Parathyroid adenoma (tissue), 2 donors: ENCODE measurements at regions not wholly inside any gene's neighbourhood (a gene's known extent, or its start where the extent isn't known, plus 50 kb on each side); places are given as distances from the start of the nearest gene placed in this dataset.
"Not testable (repeated sequence)": the region's sequence is repeated elsewhere in the genome, so short reads cannot be mapped to it uniquely, and the experiment has no call there.

Experiments
- H2AFZ ChIP-seq: fragments of 300-600 bp; sonication (generic); one replicate; pipeline ENCODE4 v1.7.0; 2017; ENCODE audit warnings: antibody characterized with exemption, mild to moderate bottlenecking
- H3K27ac ChIP-seq: fragments of 300-600 bp; sonication (generic); one replicate; pipeline ENCODE4 v1.7.0; 2017
- H3K27me3 ChIP-seq: fragments of 300-600 bp; sonication (generic); one replicate; pipeline ENCODE4 v1.7.0; 2017; ENCODE audit warnings: low read length; ENCODE audit not compliant: control insufficient read depth, insufficient read depth
- H3K36me3 ChIP-seq: fragments of 300-600 bp; sonication (generic); one replicate; pipeline ENCODE4 v1.7.0; 2017; ENCODE audit warnings: low read length; ENCODE audit not compliant: control insufficient read depth, insufficient read depth
- H3K4me1 ChIP-seq: fragments of 300-600 bp; sonication (generic); one replicate; pipeline ENCODE4 v1.7.0; 2017; ENCODE audit warnings: control low read depth
- H3K4me2 ChIP-seq: fragments of 300-600 bp; sonication (generic); one replicate; pipeline ENCODE4 v1.7.0; 2017; ENCODE audit warnings: low read length
- H3K4me3 ChIP-seq: fragments of 300-600 bp; sonication (generic); one replicate; pipeline ENCODE4 v1.7.0; 2017; ENCODE audit warnings: low read depth, low read length
- H3K79me2 ChIP-seq: fragments of 300-600 bp; sonication (generic); one replicate; pipeline ENCODE4 v1.7.0; 2017; ENCODE audit warnings: control low read depth
- H3K9ac ChIP-seq: fragments of 300-600 bp; sonication (generic); one replicate; pipeline ENCODE4 v1.7.0; 2017; ENCODE audit warnings: mild to moderate bottlenecking
- H3K9me3 ChIP-seq: fragments of 300-600 bp; sonication (generic); one replicate; pipeline ENCODE4 v1.7.0; 2017; ENCODE audit warnings: low read length; ENCODE audit not compliant: control insufficient read depth
- TF ChIP-seq, protein P1 (sequence below): fragments of 300-600 bp; sonication (generic); IDR thresholded peaks from one replicate; pipeline ENCODE4 v1.7.0; 2017; ENCODE audit warnings: antibody characterized with exemption, mild to moderate bottlenecking
- donor health status: primary hyperparathyroidism.

DNA sequence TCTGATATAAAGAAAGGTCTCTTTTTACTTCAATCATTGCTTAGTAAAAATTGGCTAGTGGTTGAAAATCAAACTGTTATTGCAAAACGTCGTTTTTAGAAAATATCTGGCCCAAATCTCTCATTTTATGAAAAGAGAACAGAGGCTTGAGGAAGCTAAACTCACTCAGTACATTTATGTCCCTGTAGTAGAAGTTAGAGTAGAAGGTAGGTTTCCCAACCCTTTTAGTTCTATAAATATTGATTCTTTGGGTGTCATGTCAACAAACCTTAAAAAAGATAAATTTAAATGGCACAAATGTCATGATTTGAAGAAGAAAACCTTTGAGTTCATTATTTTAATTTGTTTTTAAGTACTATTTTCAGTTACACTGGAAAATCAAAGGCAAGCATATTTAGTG lies 722.3 kb upstream of the NECTIN3 start:
- Histone ChIP-seq H3K36me3 (no peaks in the 10 kb centered on the region), H3K27me3 (no peaks in the 10 kb centered on the region), H3K9ac (no peak overlapping the region), H3K4me3 (no peak overlapping the region), H3K4me1 (no peaks in the 10 kb centered on the region), H3K79me2 (no peaks in the 10 kb centered on the region), H2AFZ (no peak overlapping the region), H3K9me3 (no peaks in the 10 kb centered on the region), H3K27ac (no peak overlapping the region), H3K4me2 (no peak overlapping the region)
- TF ChIP-seq, protein P1, sequence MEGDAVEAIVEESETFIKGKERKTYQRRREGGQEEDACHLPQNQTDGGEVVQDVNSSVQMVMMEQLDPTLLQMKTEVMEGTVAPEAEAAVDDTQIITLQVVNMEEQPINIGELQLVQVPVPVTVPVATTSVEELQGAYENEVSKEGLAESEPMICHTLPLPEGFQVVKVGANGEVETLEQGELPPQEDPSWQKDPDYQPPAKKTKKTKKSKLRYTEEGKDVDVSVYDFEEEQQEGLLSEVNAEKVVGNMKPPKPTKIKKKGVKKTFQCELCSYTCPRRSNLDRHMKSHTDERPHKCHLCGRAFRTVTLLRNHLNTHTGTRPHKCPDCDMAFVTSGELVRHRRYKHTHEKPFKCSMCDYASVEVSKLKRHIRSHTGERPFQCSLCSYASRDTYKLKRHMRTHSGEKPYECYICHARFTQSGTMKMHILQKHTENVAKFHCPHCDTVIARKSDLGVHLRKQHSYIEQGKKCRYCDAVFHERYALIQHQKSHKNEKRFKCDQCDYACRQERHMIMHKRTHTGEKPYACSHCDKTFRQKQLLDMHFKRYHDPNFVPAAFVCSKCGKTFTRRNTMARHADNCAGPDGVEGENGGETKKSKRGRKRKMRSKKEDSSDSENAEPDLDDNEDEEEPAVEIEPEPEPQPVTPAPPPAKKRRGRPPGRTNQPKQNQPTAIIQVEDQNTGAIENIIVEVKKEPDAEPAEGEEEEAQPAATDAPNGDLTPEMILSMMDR, result no peak

DNA sequence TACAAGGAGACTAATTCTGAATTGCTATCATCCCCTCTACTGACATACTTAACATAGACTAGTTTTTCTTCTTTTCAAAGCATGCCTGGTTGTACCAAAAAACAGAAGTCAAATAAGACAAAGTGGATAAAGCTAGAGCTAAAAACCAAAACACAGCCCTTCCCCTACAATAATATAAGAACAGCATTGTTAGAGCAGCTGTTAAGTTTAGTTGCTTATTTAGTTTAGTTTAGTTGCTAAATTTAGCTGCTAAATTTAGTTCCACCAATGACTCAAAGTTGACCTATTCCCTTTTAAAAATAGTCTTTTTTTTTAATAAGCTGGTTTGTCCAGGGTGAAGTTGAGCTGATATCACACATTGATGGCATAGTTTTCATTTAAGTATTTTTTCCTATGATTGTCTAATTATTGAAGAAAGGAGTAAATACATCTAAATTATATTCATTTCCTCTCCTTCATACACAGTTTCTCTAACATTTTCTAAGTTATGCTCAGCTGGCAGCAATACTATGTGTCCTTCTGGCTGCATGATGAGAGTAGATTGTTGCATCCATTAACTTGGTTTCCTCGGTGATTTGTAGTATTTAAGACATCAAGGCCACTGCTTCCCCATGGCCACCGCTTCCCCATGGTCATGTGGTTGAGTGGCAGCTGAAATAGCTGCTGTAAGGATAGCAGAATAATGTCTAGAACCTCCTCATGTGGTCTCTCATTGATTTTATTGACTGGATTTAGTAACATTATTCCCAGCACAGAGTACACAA lies 718.6 kb upstream of the NECTIN3 start:
- Histone ChIP-seq H3K9me3 (no peaks in the 10 kb centered on the region), H2AFZ (no peak overlapping the region), H3K4me3 (no peak overlapping the region), H3K27me3 (no peaks in the 10 kb centered on the region), H3K9ac (no peak overlapping the region), H3K4me2 (no peak overlapping the region), H3K4me1 (no peaks in the 10 kb centered on the region), H3K27ac (no peak overlapping the region), H3K79me2 (no peaks in the 10 kb centered on the region), H3K36me3 (no peaks in the 10 kb centered on the region)
- TF ChIP-seq, protein P1, result no peak

DNA sequence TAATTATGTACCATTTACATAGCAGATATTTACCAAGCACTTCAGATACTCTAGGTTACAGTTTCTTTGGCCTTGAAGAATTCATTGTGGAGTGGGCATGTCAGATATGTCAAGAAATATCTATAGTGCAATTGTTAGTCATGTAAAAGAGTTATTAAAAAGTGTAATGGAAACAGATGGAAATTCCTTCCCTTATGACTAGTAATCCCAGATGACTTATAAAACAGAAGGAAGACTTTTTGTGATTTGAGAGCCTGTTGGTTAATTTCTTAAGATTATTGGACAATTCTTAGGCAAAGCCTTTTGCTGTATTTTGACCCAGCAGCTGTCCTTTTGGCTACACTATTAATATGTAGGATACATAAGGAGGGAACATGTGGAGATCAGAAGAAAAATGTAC lies 708.9 kb upstream of the NECTIN3 start:
- H3K9ac ChIP-seq, result no peak overlapping the region
- H3K4me2 ChIP-seq, result no peak overlapping the region
- TF ChIP-seq, protein P1, result no peak
- H3K9me3 ChIP-seq, result no peaks in the 10 kb centered on the region
- H3K27ac ChIP-seq, result no peak overlapping the region
- H3K4me3 ChIP-seq, result no peak overlapping the region
- no peaks in the 10 kb centered on the region for H3K27me3 ChIP-seq
- no peaks in the 10 kb centered on the region for H3K4me1 ChIP-seq
- H3K79me2 ChIP-seq, result no peaks in the 10 kb centered on the region
- H3K36me3 ChIP-seq, result no peaks in the 10 kb centered on the region
- H2AFZ ChIP-seq, result no peak overlapping the region

DNA sequence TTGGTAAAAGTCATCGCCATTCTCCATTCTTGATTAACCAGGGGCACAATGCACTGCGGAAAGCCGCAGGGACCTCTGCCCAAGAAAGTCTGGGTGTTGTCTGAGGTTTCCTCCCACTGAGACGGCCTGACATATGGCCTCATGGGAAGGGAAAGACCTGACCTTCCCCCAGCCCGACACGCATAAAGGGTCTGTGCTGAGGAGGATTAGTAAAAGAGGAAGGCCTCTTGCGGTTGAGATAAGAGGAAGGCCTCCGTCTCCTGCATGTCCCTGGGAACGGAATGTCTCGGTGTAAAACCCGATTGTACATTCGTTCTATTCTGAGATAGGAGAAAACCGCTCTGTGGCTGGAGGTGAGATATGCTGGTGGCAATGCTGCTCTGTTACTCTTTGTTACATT lies 704.3 kb upstream of the NECTIN3 start:
- not testable (repeated sequence) for H3K27me3 ChIP-seq, H3K27ac ChIP-seq, H3K36me3 ChIP-seq, H3K4me2 ChIP-seq, H3K9me3 ChIP-seq, H3K4me3 ChIP-seq, H2AFZ ChIP-seq, H3K9ac ChIP-seq, H3K4me1 ChIP-seq, H3K79me2 ChIP-seq

DNA sequence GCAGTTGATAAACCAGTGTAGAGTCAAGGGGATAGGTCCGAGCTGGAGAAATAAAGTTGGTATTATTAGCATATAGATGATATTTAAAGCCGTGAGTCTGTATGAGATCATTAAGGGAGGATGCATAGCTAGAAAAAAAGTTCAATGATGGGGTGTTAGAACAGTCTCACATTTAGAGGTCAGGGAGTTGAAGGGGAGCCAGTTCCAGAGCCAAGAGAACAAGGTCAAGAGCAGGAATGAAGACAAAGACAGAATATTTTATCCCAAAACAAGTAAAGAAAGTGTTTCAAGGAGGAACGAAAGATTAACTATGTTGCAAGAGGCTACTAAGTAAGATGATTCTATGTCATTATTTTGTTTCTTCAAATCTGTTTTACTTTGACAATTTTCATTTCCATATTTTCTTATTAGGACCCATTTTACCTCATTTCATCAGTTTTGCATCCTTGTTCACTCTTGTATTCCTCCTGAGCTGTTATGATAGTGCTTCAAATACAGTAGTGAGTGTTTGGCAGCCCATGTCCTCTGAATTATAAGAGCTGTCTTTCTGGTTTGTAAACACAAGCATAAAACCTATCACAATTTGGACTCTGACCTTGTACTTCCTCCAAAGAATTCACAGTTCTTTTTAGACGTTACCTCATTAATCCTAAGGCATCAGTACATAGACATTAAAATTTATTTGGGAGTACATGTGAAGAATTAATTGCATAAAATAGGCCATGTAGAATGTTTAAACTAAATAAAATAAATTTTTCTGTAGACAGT lies 695.7 kb upstream of the NECTIN3 start:
- H3K36me3 ChIP-seq, result no peaks in the 10 kb centered on the region
- no peak overlapping the region for H3K4me2 ChIP-seq
- H2AFZ ChIP-seq, result no peak overlapping the region
- TF ChIP-seq, protein P1, result no peak
- H3K9ac ChIP-seq, result no peak overlapping the region
- no peak overlapping the region for H3K4me3 ChIP-seq
- no peak overlapping the region for H3K27ac ChIP-seq
- no peaks in the 10 kb centered on the region for H3K4me1 ChIP-seq
- no peaks in the 10 kb centered on the region for H3K9me3 ChIP-seq
- H3K27me3 ChIP-seq, result no peaks in the 10 kb centered on the region
- no peaks in the 10 kb centered on the region for H3K79me2 ChIP-seq
